Spleen (tissue), 11 donors: ENCODE measurements at regions not wholly inside any gene's neighbourhood (a gene's known extent, or its start where the extent isn't known, plus 50 kb on each side); places are given as distances from the start of the nearest gene placed in this dataset.

Experiments used
- DNase-seq: peaks from one replicate; pipeline ENCODE4 v3.0.0-alpha.2; 2020
- H3K27ac ChIP-seq, 8 donors: fragments of 200-600 bp; sonication (generic) in 7 of 8; 1 replicate in 4 of 8; 2 replicates in 4 of 8; pipeline versions ENCODE4 v1.5.0 to v1.8.0; 2016 to 2021; ENCODE audit warnings: inconsistent platforms in 4 of 8, mild to moderate bottlenecking in 4 of 8, moderate library complexity in 1 of 8
- H3K27me3 ChIP-seq, 7 donors: fragments of 200-600 bp; sonication (generic) in 6 of 7; replicated peaks in 1 of 7; 1 replicate in 4 of 7; 2 replicates in 3 of 7; pipeline versions ENCODE4 v1.5.0 to v1.8.0; 2016 to 2021; ENCODE audit warnings: inconsistent platforms in 3 of 7, mild to moderate bottlenecking in 1 of 7
- H3K36me3 ChIP-seq, 6 donors: fragments of 200-600 bp; sonication (generic) in 5 of 6; 1 replicate in 4 of 6; 2 replicates in 2 of 6; pipeline versions ENCODE4 v1.5.0 to v1.8.0; 2016 to 2021; ENCODE audit warnings: inconsistent platforms in 2 of 6
- H3K4me1 ChIP-seq, 6 donors: fragments of 200-600 bp; sonication (generic) in 5 of 6; 1 replicate in 3 of 6; 2 replicates in 3 of 6; pipeline versions ENCODE4 v1.5.0 to v1.8.0; 2016 to 2021; ENCODE audit warnings: inconsistent platforms in 3 of 6
- H3K4me3 ChIP-seq, 8 donors: fragments of 200-600 bp; sonication (generic) in 7 of 8; 1 replicate in 4 of 8; 2 replicates in 4 of 8; pipeline versions ENCODE4 v1.5.0 to v1.8.0; 2016 to 2021; ENCODE audit warnings: inconsistent platforms in 4 of 8, mild to moderate bottlenecking in 4 of 8, moderate library complexity in 2 of 8
- H3K9me3 ChIP-seq, 8 donors: fragments of 200-600 bp; sonication (generic) in 7 of 8; 1 replicate in 4 of 8; 2 replicates in 4 of 8; pipeline versions ENCODE4 v1.5.0 to v1.8.0; 2016 to 2021; ENCODE audit warnings: inconsistent platforms in 4 of 8
- POLR2A ChIP-seq, 3 donors: fragments of 450-650 bp; IDR thresholded peaks; one replicate each; pipeline ENCODE4 v1.5.1; 2017; ENCODE audit warnings: antibody characterized with exemption in 3 of 3, mild to moderate bottlenecking in 1 of 3
- POLR2AphosphoS5 ChIP-seq, 3 donors: sonication (generic); formaldehyde crosslinking; IDR thresholded peaks; one replicate each; pipeline ENCODE4 v1.5.1; 2017; ENCODE audit warnings: antibody characterized with exemption in 3 of 3
- WGBS, 5 donors: extraction: QIAGEN DNeasy Blood & Tissue Kit in 3 of 5; methylation state at CpG; one replicate each; pipeline versions ENCODE4 v1.1.5 to v1.1.7; 2013 to 2018; 5-methylcytosine and 5-hydroxymethylcytosine counted together
- intact Hi-C: fragments of 100-400 bp; cut with DNase I; formaldehyde crosslinking; loops from one replicate; pipeline ENCODE4 v1.15.0; 2023; ENCODE audit warnings: low total_unique reads
- TF ChIP-seq, protein P1 (sequence below), 11 experiments: fragments of 200-600 bp in 7 of 11; fragments of 450-650 bp in 4 of 11; sonication (generic) in 4 of 11; IDR thresholded peaks in 8 of 11; conservative IDR thresholded peaks in 3 of 11; 1 replicate in 7 of 11; 2 replicates in 4 of 11; pipeline versions ENCODE4 v1.4.0 to v1.8.0; 2016 to 2021; ENCODE audit warnings: antibody characterized with exemption in 11 of 11, inconsistent platforms in 4 of 11, mild to moderate bottlenecking in 1 of 11
- donor health status: healthy with polysubstance abuse.
- donor health status: DM: no; HTN: no; CAD: no; lungs with moderate emphysema.
- donor health status: DM: no; HTN: no; CAD: no.
- donor health status: Bipolar disorder and iron deficiency.
- donor health status: healthy.
- donor health status: DM: no; HTN: no; CAD: no.
- donor health status: DM: yes; HTN: yes; CAD: no.

DNA sequence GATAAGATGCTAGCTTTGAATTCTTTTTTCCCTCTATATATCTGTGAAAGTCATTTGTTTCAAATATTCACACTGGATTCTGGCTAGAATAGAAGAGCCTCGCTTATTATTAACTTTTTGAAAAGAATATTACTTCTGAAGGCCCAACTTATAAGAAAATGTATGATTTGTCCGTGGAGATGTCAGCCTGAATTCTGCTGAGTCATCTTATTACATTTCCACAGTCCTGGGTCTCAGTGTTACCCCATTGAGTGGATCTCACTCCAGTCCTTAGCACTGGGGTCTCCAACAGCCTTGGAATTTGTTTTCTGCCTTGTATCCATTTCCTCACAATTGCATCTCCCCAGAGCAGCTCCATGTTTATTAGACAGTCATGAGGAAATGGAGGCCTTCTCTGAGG, 907.9 kb downstream of the VRK1 start:
- WGBS, 5 donors = 31 to 71% (median 45%) methylated on average over 2 of the region's 2 CpGs
- intact Hi-C loops = no loop called here
- Histone ChIP-seq H3K4me3 (no peak overlapping the region), H3K36me3 (no peaks in the 10 kb centered on the region), H3K27me3 (no peaks in the 10 kb centered on the region), H3K4me1 (peaks cover 0 to 72% (median 19%) of the 10 kb centered on the region in 6 donors), H3K27ac (peak overlapping the region in 6 of 8 donors; percentile 26 to 87 (median 70)), H3K9me3 (no peaks in the 10 kb centered on the region)
- DNase-seq = no peak
- TF ChIP-seq, protein P1, sequence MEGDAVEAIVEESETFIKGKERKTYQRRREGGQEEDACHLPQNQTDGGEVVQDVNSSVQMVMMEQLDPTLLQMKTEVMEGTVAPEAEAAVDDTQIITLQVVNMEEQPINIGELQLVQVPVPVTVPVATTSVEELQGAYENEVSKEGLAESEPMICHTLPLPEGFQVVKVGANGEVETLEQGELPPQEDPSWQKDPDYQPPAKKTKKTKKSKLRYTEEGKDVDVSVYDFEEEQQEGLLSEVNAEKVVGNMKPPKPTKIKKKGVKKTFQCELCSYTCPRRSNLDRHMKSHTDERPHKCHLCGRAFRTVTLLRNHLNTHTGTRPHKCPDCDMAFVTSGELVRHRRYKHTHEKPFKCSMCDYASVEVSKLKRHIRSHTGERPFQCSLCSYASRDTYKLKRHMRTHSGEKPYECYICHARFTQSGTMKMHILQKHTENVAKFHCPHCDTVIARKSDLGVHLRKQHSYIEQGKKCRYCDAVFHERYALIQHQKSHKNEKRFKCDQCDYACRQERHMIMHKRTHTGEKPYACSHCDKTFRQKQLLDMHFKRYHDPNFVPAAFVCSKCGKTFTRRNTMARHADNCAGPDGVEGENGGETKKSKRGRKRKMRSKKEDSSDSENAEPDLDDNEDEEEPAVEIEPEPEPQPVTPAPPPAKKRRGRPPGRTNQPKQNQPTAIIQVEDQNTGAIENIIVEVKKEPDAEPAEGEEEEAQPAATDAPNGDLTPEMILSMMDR (IDR thresholded peaks at IDR 0.05 in 8 of 11, conservative IDR thresholded peaks at IDR 0.05 in 3 of 11) = no peak

DNA sequence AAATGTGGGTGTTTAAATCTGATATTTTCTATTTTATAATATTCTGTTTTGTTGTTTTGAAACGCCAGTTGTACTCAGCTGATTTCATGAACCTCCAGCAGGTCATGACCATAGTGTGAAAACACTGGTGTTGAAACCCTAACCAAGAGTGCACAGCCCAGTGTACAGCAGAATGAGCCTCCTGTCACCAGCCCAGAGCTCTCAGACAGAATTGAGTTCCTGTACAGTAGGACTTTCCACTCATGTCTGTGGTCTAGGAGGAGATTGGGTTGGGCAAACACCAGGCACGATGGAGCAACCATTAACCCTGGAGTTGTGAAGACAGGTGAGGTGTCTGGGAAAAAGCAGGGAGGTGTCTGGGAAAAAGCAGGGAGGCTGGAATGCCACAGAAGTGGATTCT, 908.8 kb downstream of the VRK1 start:
- 34 to 62% (median 50%) methylated on average over 2 of the region's 2 CpGs for WGBS, 5 donors
- DNase-seq = no peak
- TF ChIP-seq, protein P1 (IDR thresholded peaks at IDR 0.05 in 8 of 11, conservative IDR thresholded peaks at IDR 0.05 in 3 of 11) = no peak
- TF ChIP-seq POLR2AphosphoS5 (IDR thresholded peaks at IDR 0.05) = peak in 1 of 3 donors; percentile 29

DNA sequence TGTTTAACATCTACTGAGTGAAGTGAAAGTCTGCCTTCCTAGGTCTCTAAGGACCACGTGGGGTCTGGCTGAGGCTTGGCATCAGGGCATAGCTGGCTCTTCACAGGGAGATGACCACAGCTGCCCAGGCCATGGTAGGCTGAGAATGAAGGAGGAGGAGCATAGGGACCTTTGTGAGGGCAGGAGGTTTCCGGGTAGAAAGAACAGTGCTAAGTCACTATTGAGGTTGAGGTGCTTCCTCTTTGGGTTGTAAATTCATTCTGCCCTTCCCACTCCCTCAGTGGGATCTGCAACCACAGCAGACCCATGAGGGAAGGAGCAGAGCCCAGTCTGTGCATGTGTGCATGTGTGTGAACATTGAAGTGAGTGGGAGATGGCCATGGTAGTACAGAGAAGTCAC, 909.6 kb downstream of the VRK1 start:
- H3K9me3 ChIP-seq = no peaks in the 10 kb centered on the region
- peaks cover 0 to 75% (median 19%) of the 10 kb centered on the region in 6 donors for H3K4me1 ChIP-seq
- no peak for DNase-seq
- intact Hi-C loops = no loop called here
- no peaks in the 10 kb centered on the region for H3K36me3 ChIP-seq
- peak in 1 of 3 donors; percentile 24 for TF ChIP-seq POLR2AphosphoS5 (IDR thresholded peaks at IDR 0.05)
- TF ChIP-seq, protein P1 (IDR thresholded peaks at IDR 0.05 in 8 of 11, conservative IDR thresholded peaks at IDR 0.05 in 3 of 11) = no peak
- H3K4me3 ChIP-seq = peak overlapping the region in 2 of 8 donors; percentile 2 to 43
- 17 to 38% (median 26%) methylated on average over 2 of the region's 2 CpGs for WGBS, 5 donors
- H3K27me3 ChIP-seq = no peaks in the 10 kb centered on the region
- H3K27ac ChIP-seq = peak overlapping the region; percentile 7 to 87 (median 66)

More for the DNA sequence above, 908.8 kb downstream of the VRK1 start:
- Histone ChIP-seq H3K36me3 (no peaks in the 10 kb centered on the region), H3K27me3 (no peaks in the 10 kb centered on the region), H3K27ac (peak overlapping the region in 7 of 8 donors; percentile 18 to 87 (median 71)), H3K9me3 (no peaks in the 10 kb centered on the region), H3K4me1 (peaks cover 0 to 76% (median 19%) of the 10 kb centered on the region in 6 donors), H3K4me3 (peak overlapping the region in 1 of 8 donors; percentile 43)
- intact Hi-C loops = no loop called here

DNA sequence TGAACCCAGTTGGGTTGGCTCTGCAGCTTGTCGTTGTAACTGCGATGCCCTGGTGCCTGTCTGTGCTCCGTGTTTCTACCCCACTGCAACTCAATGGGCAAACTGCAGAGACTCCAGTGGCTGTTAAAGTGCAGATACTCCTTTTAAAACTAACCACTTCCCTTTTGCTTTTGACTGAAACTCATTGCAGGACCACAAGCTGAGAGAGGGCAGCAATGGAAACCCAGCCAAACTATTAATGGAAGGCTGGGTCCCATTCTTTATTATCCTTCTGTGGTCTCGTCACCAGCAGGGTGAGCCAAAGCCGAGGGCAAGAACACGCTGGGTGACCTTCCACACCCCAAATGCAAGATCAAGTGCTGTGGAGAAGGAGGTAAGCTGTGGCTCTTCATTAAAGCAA, 910.4 kb downstream of the VRK1 start:
- H3K36me3 ChIP-seq = no peaks in the 10 kb centered on the region
- peaks cover 0 to 67% (median 18%) of the 10 kb centered on the region in 6 donors for H3K4me1 ChIP-seq
- no peaks in the 10 kb centered on the region for H3K9me3 ChIP-seq
- intact Hi-C loops = no loop called here
- no peaks in the 10 kb centered on the region for H3K27me3 ChIP-seq
- DNase-seq = no peak
- peak overlapping the region in 1 of 8 donors; percentile 43 for H3K4me3 ChIP-seq
- TF ChIP-seq POLR2AphosphoS5 (IDR thresholded peaks at IDR 0.05) (peak in 1 of 3 donors; percentile 31), POLR2A (IDR thresholded peaks at IDR 0.05) (no peak)
- TF ChIP-seq, protein P1 (IDR thresholded peaks at IDR 0.05 in 8 of 11, conservative IDR thresholded peaks at IDR 0.05 in 3 of 11) = no peak
- H3K27ac ChIP-seq = peak overlapping the region in 6 of 8 donors; percentile 55 to 87 (median 74)
- WGBS, 5 donors = 15 to 39% (median 29%) methylated on average over 6 of the region's 6 CpGs
